Keratinocyte (primary cell): ENCODE measurements at regions not wholly inside any gene's neighbourhood (a gene's known extent, or its start where the extent isn't known, plus 50 kb on each side); places are given as distances from the start of the nearest gene placed in this dataset.

Experiments used
- DNase-seq: peaks from one replicate; pipeline ENCODE4 v3.0.0-alpha.2; 2011; ENCODE audit warnings: low read depth, missing footprints, low spot score
- FAIRE-seq: peaks from 2 replicates; lab custom pipeline; 2011; peaks lifted over from hg19 to GRCh38; lab: Jason Lieb, UNC
- H2AFZ ChIP-seq: 2 replicates; pipeline ENCODE4 v1.6.0; 2012; ENCODE audit warnings: low read length, control low read depth, inconsistent platforms; ENCODE audit not compliant: control insufficient read depth
- H3K27ac ChIP-seq: 2 replicates; pipeline ENCODE4 v1.5.1; 2011; ENCODE audit warnings: low read length; ENCODE audit not compliant: control insufficient read depth, insufficient read depth
- H3K27me3 ChIP-seq: 3 replicates; pipeline ENCODE4 v1.6.0; 2011; ENCODE audit warnings: low read length; ENCODE audit not compliant: control insufficient read depth, insufficient read depth; ENCODE audit errors: extremely low read depth
- H3K36me3 ChIP-seq, 2 experiments: 2 replicates in 1 of 2; 3 replicates in 1 of 2; pipeline ENCODE4 v1.5.1; 2011; ENCODE audit warnings: low read length in 2 of 2, mild to moderate bottlenecking in 1 of 2; ENCODE audit not compliant: control insufficient read depth in 2 of 2, insufficient read depth in 2 of 2; ENCODE audit errors: extremely low read depth in 1 of 2
- H3K4me1 ChIP-seq: 3 replicates; pipeline ENCODE4 v1.5.1; 2011; ENCODE audit warnings: low read length; ENCODE audit not compliant: control insufficient read depth, insufficient read depth; ENCODE audit errors: extremely low read depth
- H3K4me2 ChIP-seq: 3 replicates; pipeline ENCODE4 v1.6.0; 2011; ENCODE audit warnings: low read depth, low read length; ENCODE audit not compliant: control insufficient read depth, insufficient read depth; ENCODE audit errors: extremely low read depth
- H3K4me3 ChIP-seq, 3 experiments: fragments of 200-600 bp in 1 of 3; sonication (generic) in 1 of 3; 2 replicates in 2 of 3; 3 replicates in 1 of 3; pipeline ENCODE4 v1.5.1; 2011 to 2016; ENCODE audit warnings: low read length in 3 of 3, mild to moderate bottlenecking in 3 of 3, control low read depth in 2 of 3, inconsistent platforms in 1 of 3, low read depth in 1 of 3, mixed read lengths in 1 of 3, mixed run types in 1 of 3, moderate library complexity in 1 of 3; ENCODE audit not compliant: control insufficient read depth in 2 of 3, insufficient read depth in 2 of 3; ENCODE audit errors: extremely low read depth in 1 of 3
- H3K79me2 ChIP-seq: 2 replicates; pipeline ENCODE4 v1.6.0; 2012; ENCODE audit warnings: low read length; ENCODE audit not compliant: control insufficient read depth, insufficient read depth
- H3K9ac ChIP-seq: 3 replicates; pipeline ENCODE4 v1.6.0; 2011; ENCODE audit warnings: low read length; ENCODE audit not compliant: control insufficient read depth, insufficient read depth; ENCODE audit errors: extremely low read depth
- H3K9me1 ChIP-seq: 3 replicates; pipeline ENCODE4 v1.6.0; 2011; ENCODE audit warnings: low read length; ENCODE audit not compliant: control insufficient read depth, insufficient read depth; ENCODE audit errors: extremely low read depth
- H3K9me3 ChIP-seq: 2 replicates; pipeline ENCODE4 v1.5.1; 2012; ENCODE audit warnings: low read depth, low read length; ENCODE audit not compliant: control insufficient read depth
- H4K20me1 ChIP-seq: 3 replicates; pipeline ENCODE4 v1.6.0; 2011; ENCODE audit warnings: low read length; ENCODE audit not compliant: control insufficient read depth, insufficient read depth; ENCODE audit errors: extremely low read depth
- EZH2 ChIP-seq: IDR thresholded peaks from one replicate; pipeline ENCODE4 v1.6.1; 2012; ENCODE audit warnings: inconsistent platforms, mild to moderate bottlenecking, low read length, moderate library complexity
- dilution Hi-C: fragments of 300-500 bp; cut with MboI; formaldehyde crosslinking; loops from one replicate; pipeline ENCODE4 v1.7.0; 2020; ENCODE audit warnings: low sequenced_read_pairs; ENCODE audit not compliant: extremely low pct_ligation_motif_present
- TF ChIP-seq, protein P1 (sequence below), 3 experiments: IDR thresholded peaks in 1 of 3; conservative IDR thresholded peaks in 1 of 3; optimal IDR thresholded peaks in 1 of 3; 2 replicates in 2 of 3; 3 replicates in 1 of 3; pipeline versions ENCODE3 to v1.5.1; 2011; ENCODE audit warnings: low read length in 3 of 3, mild to moderate bottlenecking in 3 of 3, moderate library complexity in 2 of 3, control low read depth in 1 of 3, inconsistent platforms in 1 of 3; ENCODE audit not compliant: insufficient read depth in 2 of 3; ENCODE audit errors: extremely low read depth in 1 of 3

DNA sequence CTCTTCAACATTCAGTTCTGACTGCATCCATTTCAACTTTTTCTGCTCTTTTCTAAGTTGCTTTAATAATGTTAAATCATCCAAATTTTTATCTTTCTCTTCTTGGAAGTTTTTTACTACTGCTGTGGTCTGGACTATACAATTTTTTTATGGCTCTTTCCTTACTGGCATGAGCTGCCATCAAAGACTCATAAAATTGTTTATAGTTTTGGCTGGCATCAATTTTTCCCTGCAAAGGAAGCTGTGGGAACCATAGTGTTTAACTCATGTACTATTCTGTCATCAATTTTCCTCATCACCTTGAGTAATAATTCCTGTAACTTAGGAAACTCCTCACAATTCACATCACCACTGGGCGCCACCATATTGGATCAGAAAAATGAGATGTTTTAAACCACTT lies 77.6 kb upstream of the A1CF start:
- no peak overlapping the region for H3K9ac ChIP-seq
- dilution Hi-C loops = no loop called here
- no peak overlapping the region for H3K4me3 ChIP-seq

DNA sequence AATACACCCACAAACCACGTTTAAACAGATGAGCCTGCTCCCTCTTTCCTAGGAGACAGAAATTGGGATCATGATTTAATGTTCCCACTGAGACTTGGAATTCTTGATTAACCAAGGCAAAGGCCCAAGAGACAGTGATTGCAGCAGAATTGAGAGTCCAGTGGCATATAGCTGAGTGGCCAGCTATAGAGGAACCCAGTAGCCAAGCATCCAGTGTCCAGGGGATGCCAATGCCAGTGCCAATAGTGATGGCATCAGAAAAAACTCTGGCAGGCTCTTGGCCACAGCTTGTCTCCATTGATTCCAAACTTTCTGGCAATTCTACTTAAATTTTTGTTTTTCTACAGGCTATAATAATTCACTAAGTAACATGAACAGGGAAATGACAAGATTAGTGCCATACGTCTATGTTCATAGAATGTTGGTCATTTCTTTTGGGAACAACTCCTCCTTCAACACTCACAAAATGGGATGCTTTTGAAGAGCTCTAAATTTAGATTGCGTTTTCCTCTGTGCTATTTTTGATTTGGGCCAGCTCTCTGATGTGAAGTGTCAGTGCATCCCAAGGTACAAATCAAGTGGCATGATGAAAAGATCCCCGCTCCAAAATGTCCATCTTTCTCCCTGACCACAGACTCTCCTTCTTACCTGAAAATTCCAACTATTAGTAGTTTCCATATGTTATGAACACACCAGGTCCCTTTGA lies 83.1 kb upstream of the A1CF start:
- H3K4me2 ChIP-seq = no peak overlapping the region
- no peak overlapping the region for H3K4me3 ChIP-seq
- H2AFZ ChIP-seq = no peak overlapping the region
- no peak overlapping the region for H3K9ac ChIP-seq
- no peaks in the 10 kb centered on the region for H3K9me3 ChIP-seq
- no peak for DNase-seq
- no peaks in the 10 kb centered on the region for H3K4me1 ChIP-seq
- no peaks in the 10 kb centered on the region for H3K79me2 ChIP-seq
- H3K27ac ChIP-seq = no peak overlapping the region
- TF ChIP-seq EZH2 = no peak
- TF ChIP-seq, protein P1, sequence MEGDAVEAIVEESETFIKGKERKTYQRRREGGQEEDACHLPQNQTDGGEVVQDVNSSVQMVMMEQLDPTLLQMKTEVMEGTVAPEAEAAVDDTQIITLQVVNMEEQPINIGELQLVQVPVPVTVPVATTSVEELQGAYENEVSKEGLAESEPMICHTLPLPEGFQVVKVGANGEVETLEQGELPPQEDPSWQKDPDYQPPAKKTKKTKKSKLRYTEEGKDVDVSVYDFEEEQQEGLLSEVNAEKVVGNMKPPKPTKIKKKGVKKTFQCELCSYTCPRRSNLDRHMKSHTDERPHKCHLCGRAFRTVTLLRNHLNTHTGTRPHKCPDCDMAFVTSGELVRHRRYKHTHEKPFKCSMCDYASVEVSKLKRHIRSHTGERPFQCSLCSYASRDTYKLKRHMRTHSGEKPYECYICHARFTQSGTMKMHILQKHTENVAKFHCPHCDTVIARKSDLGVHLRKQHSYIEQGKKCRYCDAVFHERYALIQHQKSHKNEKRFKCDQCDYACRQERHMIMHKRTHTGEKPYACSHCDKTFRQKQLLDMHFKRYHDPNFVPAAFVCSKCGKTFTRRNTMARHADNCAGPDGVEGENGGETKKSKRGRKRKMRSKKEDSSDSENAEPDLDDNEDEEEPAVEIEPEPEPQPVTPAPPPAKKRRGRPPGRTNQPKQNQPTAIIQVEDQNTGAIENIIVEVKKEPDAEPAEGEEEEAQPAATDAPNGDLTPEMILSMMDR (optimal IDR thresholded peaks at IDR 0.05 in 1 of 3, IDR thresholded peaks at IDR 0.05 in 1 of 3, conservative IDR thresholded peaks at IDR 0.05 in 1 of 3; ENCODE audit: extremely low read depth in 1 of 3, insufficient read depth in 2 of 3, low read length in 3 of 3) = no peak
- no peaks in the 10 kb centered on the region for H3K27me3 ChIP-seq
- H4K20me1 ChIP-seq = no peaks in the 10 kb centered on the region
- dilution Hi-C loops = no loop called here
- no peaks in the 10 kb centered on the region for H3K9me1 ChIP-seq
- no peaks in the 10 kb centered on the region for H3K36me3 ChIP-seq
- FAIRE-seq = no peak

More for the DNA sequence above, 77.6 kb upstream of the A1CF start:
- H3K27me3 ChIP-seq = no peaks in the 10 kb centered on the region
- no peaks in the 10 kb centered on the region for H3K9me1 ChIP-seq
- FAIRE-seq (no peak), DNase-seq (no peak)
- no peaks in the 10 kb centered on the region for H3K79me2 ChIP-seq
- no peak for TF ChIP-seq EZH2
- TF ChIP-seq, protein P1 (optimal IDR thresholded peaks at IDR 0.05 in 1 of 3, IDR thresholded peaks at IDR 0.05 in 1 of 3, conservative IDR thresholded peaks at IDR 0.05 in 1 of 3; ENCODE audit: extremely low read depth in 1 of 3, insufficient read depth in 2 of 3, low read length in 3 of 3) = no peak
- no peaks in the 10 kb centered on the region for H3K4me1 ChIP-seq
- H3K27ac ChIP-seq = no peak overlapping the region
- no peak overlapping the region for H3K4me2 ChIP-seq
- H3K36me3 ChIP-seq = no peaks in the 10 kb centered on the region
- no peak overlapping the region for H2AFZ ChIP-seq
- no peaks in the 10 kb centered on the region for H3K9me3 ChIP-seq
- H4K20me1 ChIP-seq = no peaks in the 10 kb centered on the region
